ENCODE measurements at regions not wholly inside any gene's neighbourhood (a gene's known extent, or its start where the extent isn't known, plus 50 kb on each side); places are given as distances from the start of the nearest gene placed in this dataset.

DNA sequence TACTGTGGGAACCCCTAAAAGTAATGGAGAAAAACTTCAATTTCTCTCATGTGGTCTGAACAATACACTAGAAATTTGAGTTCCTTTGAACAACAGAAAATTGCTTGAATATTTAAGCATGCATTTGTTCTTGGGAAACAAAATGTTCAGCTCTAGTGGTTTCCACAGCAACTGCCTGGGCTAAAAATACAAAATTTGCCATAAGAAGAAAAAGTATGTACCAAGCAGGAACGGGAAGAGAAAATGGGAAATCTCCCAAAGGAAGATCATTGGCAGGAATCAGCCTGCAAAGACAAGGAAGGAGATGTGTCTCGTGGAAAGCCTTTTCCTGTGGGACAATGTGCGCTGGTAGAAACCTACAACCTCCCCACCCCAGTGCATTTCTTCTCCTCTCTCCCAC is 119.0 kb upstream of the DPT start:
- in situ Hi-C loops (cut with HindIII; ENCODE audit: extremely low pct_ligation_motif_present, low pct_unique_long_range_greater_than_20kb): no loop called here
- WGBS (ENCODE audit: low lambda C conversion rate): 77% methylated on average over 3 of the region's 3 CpGs
- BruUV-seq (replicated peaks): no TSS peak
- TF ChIP-seq ZNF3 (CRISPR knock-in tag; IDR thresholded peaks at IDR 0.05): no peak
- TF ChIP-seq ZNF7 (CRISPR knock-in tag; IDR thresholded peaks at IDR 0.05): no peak
- no peak for TF ChIP-seq GATAD2A (CRISPR knock-in tag; IDR thresholded peaks at IDR 0.05)
- TF ChIP-seq, protein P1, sequence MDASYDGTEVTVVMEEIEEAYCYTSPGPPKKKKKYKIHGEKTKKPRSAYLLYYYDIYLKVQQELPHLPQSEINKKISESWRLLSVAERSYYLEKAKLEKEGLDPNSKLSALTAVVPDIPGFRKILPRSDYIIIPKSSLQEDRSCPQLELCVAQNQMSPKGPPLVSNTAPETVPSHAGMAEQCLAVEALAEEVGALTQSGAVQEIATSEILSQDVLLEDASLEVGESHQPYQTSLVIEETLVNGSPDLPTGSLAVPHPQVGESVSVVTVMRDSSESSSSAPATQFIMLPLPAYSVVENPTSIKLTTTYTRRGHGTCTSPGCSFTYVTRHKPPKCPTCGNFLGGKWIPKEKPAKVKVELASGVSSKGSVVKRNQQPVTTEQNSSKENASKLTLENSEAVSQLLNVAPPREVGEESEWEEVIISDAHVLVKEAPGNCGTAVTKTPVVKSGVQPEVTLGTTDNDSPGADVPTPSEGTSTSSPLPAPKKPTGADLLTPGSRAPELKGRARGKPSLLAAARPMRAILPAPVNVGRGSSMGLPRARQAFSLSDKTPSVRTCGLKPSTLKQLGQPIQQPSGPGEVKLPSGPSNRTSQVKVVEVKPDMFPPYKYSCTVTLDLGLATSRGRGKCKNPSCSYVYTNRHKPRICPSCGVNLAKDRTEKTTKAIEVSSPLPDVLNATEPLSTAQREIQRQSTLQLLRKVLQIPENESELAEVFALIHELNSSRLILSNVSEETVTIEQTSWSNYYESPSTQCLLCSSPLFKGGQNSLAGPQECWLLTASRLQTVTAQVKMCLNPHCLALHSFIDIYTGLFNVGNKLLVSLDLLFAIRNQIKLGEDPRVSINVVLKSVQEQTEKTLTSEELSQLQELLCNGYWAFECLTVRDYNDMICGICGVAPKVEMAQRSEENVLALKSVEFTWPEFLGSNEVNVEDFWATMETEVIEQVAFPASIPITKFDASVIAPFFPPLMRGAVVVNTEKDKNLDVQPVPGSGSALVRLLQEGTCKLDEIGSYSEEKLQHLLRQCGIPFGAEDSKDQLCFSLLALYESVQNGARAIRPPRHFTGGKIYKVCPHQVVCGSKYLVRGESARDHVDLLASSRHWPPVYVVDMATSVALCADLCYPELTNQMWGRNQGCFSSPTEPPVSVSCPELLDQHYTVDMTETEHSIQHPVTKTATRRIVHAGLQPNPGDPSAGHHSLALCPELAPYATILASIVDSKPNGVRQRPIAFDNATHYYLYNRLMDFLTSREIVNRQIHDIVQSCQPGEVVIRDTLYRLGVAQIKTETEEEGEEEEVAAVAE (CRISPR knock-in tag; IDR thresholded peaks at IDR 0.05; ENCODE audit: borderline replicate concordance): no peak
- TF ChIP-seq ZNF629 (CRISPR knock-in tag; conservative IDR thresholded peaks at IDR 0.05): no peak
- TF ChIP-seq, protein P2, sequence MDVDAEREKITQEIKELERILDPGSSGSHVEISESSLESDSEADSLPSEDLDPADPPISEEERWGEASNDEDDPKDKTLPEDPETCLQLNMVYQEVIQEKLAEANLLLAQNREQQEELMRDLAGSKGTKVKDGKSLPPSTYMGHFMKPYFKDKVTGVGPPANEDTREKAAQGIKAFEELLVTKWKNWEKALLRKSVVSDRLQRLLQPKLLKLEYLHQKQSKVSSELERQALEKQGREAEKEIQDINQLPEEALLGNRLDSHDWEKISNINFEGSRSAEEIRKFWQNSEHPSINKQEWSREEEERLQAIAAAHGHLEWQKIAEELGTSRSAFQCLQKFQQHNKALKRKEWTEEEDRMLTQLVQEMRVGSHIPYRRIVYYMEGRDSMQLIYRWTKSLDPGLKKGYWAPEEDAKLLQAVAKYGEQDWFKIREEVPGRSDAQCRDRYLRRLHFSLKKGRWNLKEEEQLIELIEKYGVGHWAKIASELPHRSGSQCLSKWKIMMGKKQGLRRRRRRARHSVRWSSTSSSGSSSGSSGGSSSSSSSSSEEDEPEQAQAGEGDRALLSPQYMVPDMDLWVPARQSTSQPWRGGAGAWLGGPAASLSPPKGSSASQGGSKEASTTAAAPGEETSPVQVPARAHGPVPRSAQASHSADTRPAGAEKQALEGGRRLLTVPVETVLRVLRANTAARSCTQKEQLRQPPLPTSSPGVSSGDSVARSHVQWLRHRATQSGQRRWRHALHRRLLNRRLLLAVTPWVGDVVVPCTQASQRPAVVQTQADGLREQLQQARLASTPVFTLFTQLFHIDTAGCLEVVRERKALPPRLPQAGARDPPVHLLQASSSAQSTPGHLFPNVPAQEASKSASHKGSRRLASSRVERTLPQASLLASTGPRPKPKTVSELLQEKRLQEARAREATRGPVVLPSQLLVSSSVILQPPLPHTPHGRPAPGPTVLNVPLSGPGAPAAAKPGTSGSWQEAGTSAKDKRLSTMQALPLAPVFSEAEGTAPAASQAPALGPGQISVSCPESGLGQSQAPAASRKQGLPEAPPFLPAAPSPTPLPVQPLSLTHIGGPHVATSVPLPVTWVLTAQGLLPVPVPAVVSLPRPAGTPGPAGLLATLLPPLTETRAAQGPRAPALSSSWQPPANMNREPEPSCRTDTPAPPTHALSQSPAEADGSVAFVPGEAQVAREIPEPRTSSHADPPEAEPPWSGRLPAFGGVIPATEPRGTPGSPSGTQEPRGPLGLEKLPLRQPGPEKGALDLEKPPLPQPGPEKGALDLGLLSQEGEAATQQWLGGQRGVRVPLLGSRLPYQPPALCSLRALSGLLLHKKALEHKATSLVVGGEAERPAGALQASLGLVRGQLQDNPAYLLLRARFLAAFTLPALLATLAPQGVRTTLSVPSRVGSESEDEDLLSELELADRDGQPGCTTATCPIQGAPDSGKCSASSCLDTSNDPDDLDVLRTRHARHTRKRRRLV (CRISPR knock-in tag; IDR thresholded peaks at IDR 0.05): no peak
- TF ChIP-seq, protein P3, sequence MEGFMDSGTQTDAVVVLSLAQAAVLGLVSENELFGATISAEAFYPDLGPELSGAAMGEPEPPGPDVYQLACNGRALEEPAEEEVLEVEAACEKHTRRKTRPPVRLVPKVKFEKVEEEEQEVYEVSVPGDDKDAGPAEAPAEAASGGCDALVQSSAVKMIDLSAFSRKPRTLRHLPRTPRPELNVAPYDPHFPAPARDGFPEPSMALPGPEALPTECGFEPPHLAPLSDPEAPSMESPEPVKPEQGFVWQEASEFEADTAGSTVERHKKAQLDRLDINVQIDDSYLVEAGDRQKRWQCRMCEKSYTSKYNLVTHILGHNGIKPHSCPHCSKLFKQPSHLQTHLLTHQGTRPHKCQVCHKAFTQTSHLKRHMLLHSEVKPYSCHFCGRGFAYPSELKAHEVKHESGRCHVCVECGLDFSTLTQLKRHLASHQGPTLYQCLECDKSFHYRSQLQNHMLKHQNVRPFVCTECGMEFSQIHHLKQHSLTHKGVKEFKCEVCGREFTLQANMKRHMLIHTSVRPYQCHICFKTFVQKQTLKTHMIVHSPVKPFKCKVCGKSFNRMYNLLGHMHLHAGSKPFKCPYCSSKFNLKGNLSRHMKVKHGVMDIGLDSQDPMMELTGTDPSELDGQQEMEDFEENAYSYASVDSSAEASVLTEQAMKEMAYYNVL (CRISPR knock-in tag; IDR thresholded peaks at IDR 0.05; ENCODE audit: borderline replicate concordance): no peak
- no peak for TF ChIP-seq STAT5B (CRISPR knock-in tag; IDR thresholded peaks at IDR 0.05)
- TF ChIP-seq RNF2 (conservative IDR thresholded peaks at IDR 0.05; ENCODE audit: low read depth): no peak
- TF ChIP-seq, protein P4, sequence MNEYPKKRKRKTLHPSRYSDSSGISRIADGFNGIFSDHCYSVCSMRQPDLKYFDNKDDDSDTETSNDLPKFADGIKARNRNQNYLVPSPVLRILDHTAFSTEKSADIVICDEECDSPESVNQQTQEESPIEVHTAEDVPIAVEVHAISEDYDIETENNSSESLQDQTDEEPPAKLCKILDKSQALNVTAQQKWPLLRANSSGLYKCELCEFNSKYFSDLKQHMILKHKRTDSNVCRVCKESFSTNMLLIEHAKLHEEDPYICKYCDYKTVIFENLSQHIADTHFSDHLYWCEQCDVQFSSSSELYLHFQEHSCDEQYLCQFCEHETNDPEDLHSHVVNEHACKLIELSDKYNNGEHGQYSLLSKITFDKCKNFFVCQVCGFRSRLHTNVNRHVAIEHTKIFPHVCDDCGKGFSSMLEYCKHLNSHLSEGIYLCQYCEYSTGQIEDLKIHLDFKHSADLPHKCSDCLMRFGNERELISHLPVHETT (CRISPR knock-in tag; conservative IDR thresholded peaks at IDR 0.05): no peak
- no peak for TF ChIP-seq MEIS1 (CRISPR knock-in tag; IDR thresholded peaks at IDR 0.05; ENCODE audit: borderline replicate concordance)
- no peak for TF ChIP-seq PHB2 (IDR thresholded peaks at IDR 0.05; ENCODE audit: partially characterized antibody)
- no peak for TF ChIP-seq ZNF768 (CRISPR knock-in tag; IDR thresholded peaks at IDR 0.05)

More for the DNA sequence above, 119.0 kb upstream of the DPT start:
- no peak overlapping the region for H2AFZ ChIP-seq (ENCODE audit: low read length)
- CTCF ChIA-PET (ENCODE audit: low intra/inter-chr PET ratio, low total read pairs): no interaction called here
- H3K9ac ChIP-seq (ENCODE audit: insufficient read depth, low read depth, low read length): no peak overlapping the region
- H3K4me3 ChIP-seq (replicated peaks in 1 of 3; ENCODE audit: insufficient read depth in 1 of 3, low read depth in 2 of 3, low read length in 3 of 3): no peak overlapping the region
- no peak overlapping the region for H3K4me2 ChIP-seq (ENCODE audit: low read depth, low read length)
- H3K27ac ChIP-seq (ENCODE audit: extremely low read length, insufficient read depth, low read length): no peak overlapping the region
- FAIRE-seq (no peak), DNase-seq (ENCODE audit: low spot score) (no peak), ATAC-seq (no peak)
- no peaks in the 10 kb centered on the region for H3K36me3 ChIP-seq (replicated peaks in 1 of 2; ENCODE audit: control insufficient read depth in 1 of 2, insufficient read depth in 2 of 2, low read length in 2 of 2)
- no peaks in the 10 kb centered on the region; a peak in 1 of 5 replicates for H3K27me3 ChIP-seq (ENCODE audit: control insufficient read depth in 1 of 2, insufficient read depth in 2 of 2, low read length in 2 of 2)
- no peaks in the 10 kb centered on the region for H3K9me3 ChIP-seq (ENCODE audit: low read length)
- intact Hi-C loops (cut with micrococcal nuclease; ENCODE audit: unreplicated experiment): no loop called here
- H3K4me1 ChIP-seq (ENCODE audit: insufficient read depth, low read length): 0 out of 2 replicates have a peak, but pooled peaks cover 1% of the 10 kb centered on the region
- POLR2A ChIA-PET: no interaction called here
- H4K20me1 ChIP-seq (ENCODE audit: insufficient read depth, low read length): no peaks in the 10 kb centered on the region
- no peaks in the 10 kb centered on the region for H3K79me2 ChIP-seq (ENCODE audit: insufficient read depth, low read length)
